ENCODE measurements at regions not wholly inside any gene's neighbourhood (a gene's known extent, or its start where the extent isn't known, plus 50 kb on each side); places are given as distances from the start of the nearest gene placed in this dataset.

- TF ChIP-seq TBL1XR1 (IDR thresholded peaks at IDR 0.05; ENCODE audit: low read depth, low read length) (no peak), PKNOX1 (IDR thresholded peaks at IDR 0.05) (no peak), SMC3 (IDR thresholded peaks at IDR 0.05; ENCODE audit: borderline replicate concordance, low read length) (no peak)
Observed at GRCh38 chr6:19444041-19444440, 393.1 kb upstream of the ID4 start (continued).

GRCh38 chr6:19444481-19444880, 392.7 kb upstream of the ID4 start:
- SMC1A ChIA-PET (ENCODE audit: uncharacterized antibody, unreplicated experiment): no interaction called here
- BruUV-seq (replicated peaks): no TSS peak
- no peak overlapping the region for H2AFZ ChIP-seq (ENCODE audit: control insufficient read depth, low read depth, low read length)
- no peak for TF ChIP-seq SREBF2 (IDR thresholded peaks at IDR 0.05; ENCODE audit: low read length)
- TF ChIP-seq BHLHE40 (IDR thresholded peaks at IDR 0.05; ENCODE audit: borderline replicate concordance in 1 of 2, low read depth in 2 of 2, low read length in 1 of 2): no peak
- no peak for TF ChIP-seq SIN3A (IDR thresholded peaks at IDR 0.05; ENCODE audit: low read depth, low read length)
- TF ChIP-seq SPI1 (IDR thresholded peaks at IDR 0.05; ENCODE audit: borderline replicate concordance, insufficient read depth, low read depth, low read length): no peak
- TF ChIP-seq ATF3 (IDR thresholded peaks at IDR 0.05; ENCODE audit: borderline replicate concordance, extremely low read depth, low read depth, low read length): no peak
- no peak for TF ChIP-seq WRNIP1 (IDR thresholded peaks at IDR 0.05; ENCODE audit: borderline replicate concordance, low read depth, low read length)
- no peak for TF ChIP-seq PAX8 (IDR thresholded peaks at IDR 0.05)
- TF ChIP-seq CREB1 (IDR thresholded peaks at IDR 0.05; ENCODE audit: low read depth): no peak
- no peak for TF ChIP-seq SUPT20H (IDR thresholded peaks at IDR 0.05; ENCODE audit: borderline replicate concordance, control insufficient read depth, low read depth, low read length)
- no peak for TF ChIP-seq GATAD2B (conservative IDR thresholded peaks at IDR 0.05; ENCODE audit: low read depth)
- no peak for TF ChIP-seq NFIC (IDR thresholded peaks at IDR 0.05; ENCODE audit: low read depth, low read length)
- TF ChIP-seq, protein P1, sequence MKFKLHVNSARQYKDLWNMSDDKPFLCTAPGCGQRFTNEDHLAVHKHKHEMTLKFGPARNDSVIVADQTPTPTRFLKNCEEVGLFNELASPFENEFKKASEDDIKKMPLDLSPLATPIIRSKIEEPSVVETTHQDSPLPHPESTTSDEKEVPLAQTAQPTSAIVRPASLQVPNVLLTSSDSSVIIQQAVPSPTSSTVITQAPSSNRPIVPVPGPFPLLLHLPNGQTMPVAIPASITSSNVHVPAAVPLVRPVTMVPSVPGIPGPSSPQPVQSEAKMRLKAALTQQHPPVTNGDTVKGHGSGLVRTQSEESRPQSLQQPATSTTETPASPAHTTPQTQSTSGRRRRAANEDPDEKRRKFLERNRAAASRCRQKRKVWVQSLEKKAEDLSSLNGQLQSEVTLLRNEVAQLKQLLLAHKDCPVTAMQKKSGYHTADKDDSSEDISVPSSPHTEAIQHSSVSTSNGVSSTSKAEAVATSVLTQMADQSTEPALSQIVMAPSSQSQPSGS (IDR thresholded peaks at IDR 0.05; ENCODE audit: low read length): no peak
- TF ChIP-seq RELA (IDR thresholded peaks at IDR 0.05; ENCODE audit: borderline replicate concordance, partially characterized antibody): no peak
- no peak for TF ChIP-seq RUNX3 (IDR thresholded peaks at IDR 0.05; ENCODE audit: low read length)
- TF ChIP-seq CHD2 (IDR thresholded peaks at IDR 0.05; ENCODE audit: borderline replicate concordance, low read depth, low read length): no peak
- no peak for TF ChIP-seq SMARCA5 (IDR thresholded peaks at IDR 0.05)
- TF ChIP-seq, protein P2, sequence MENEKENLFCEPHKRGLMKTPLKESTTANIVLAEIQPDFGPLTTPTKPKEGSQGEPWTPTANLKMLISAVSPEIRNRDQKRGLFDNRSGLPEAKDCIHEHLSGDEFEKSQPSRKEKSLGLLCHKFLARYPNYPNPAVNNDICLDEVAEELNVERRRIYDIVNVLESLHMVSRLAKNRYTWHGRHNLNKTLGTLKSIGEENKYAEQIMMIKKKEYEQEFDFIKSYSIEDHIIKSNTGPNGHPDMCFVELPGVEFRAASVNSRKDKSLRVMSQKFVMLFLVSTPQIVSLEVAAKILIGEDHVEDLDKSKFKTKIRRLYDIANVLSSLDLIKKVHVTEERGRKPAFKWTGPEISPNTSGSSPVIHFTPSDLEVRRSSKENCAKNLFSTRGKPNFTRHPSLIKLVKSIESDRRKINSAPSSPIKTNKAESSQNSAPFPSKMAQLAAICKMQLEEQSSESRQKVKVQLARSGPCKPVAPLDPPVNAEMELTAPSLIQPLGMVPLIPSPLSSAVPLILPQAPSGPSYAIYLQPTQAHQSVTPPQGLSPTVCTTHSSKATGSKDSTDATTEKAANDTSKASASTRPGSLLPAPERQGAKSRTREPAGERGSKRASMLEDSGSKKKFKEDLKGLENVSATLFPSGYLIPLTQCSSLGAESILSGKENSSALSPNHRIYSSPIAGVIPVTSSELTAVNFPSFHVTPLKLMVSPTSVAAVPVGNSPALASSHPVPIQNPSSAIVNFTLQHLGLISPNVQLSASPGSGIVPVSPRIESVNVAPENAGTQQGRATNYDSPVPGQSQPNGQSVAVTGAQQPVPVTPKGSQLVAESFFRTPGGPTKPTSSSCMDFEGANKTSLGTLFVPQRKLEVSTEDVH (IDR thresholded peaks at IDR 0.05; ENCODE audit: low read depth, partially characterized antibody): no peak
- no peak for TF ChIP-seq TCF12 (IDR thresholded peaks at IDR 0.05; ENCODE audit: low read depth, low read length)
- FAIRE-seq (no peak), ATAC-seq (no peak), DNase-seq (ENCODE audit: low read depth, low spot score) (no peak)
- no peaks in the 10 kb centered on the region for H3K27me3 ChIP-seq (replicated peaks in 1 of 2; ENCODE audit: control insufficient read depth in 2 of 2, insufficient read depth in 2 of 2, low read length in 1 of 2)
- H4K20me1 ChIP-seq (ENCODE audit: control insufficient read depth, insufficient read depth): no peaks in the 10 kb centered on the region
- 0% methylated on average over 1 of the region's 1 CpG for WGBS (ENCODE audit: insufficient coverage, insufficient replicate concordance, low lambda C conversion rate, missing lambda C conversion rate)
- no peak overlapping the region for H3K4me3 ChIP-seq
- CTCF ChIA-PET: no interaction called here
- POLR2A ChIA-PET: no interaction called here
- no peak overlapping the region for H3K4me2 ChIP-seq (ENCODE audit: control insufficient read depth, insufficient read depth)
- H3K27ac ChIP-seq (ENCODE audit: control insufficient read depth, insufficient read depth): no peak overlapping the region
- no peak overlapping the region for H3K9ac ChIP-seq (ENCODE audit: control insufficient read depth, insufficient read depth, low read length)
- in situ Hi-C loops (cut with MboI): no loop called here
- H3K9me3 ChIP-seq (replicated peaks; ENCODE audit: control insufficient read depth, insufficient read depth, low read length): no peaks in the 10 kb centered on the region
- intact Hi-C loops (cut with micrococcal nuclease; ENCODE audit: unreplicated experiment): no loop called here
- no peaks in the 10 kb centered on the region for H3K79me2 ChIP-seq (ENCODE audit: control insufficient read depth, insufficient read depth, low read length)
- RAD21 ChIA-PET (ENCODE audit: unreplicated experiment): no interaction called here
- no peaks in the 10 kb centered on the region for H3K4me1 ChIP-seq (ENCODE audit: control insufficient read depth, insufficient read depth, low read length)
- no peaks in the 10 kb centered on the region for H3K36me3 ChIP-seq (ENCODE audit: control insufficient read depth in 2 of 2, insufficient read depth in 2 of 2, low read length in 1 of 2)

Measured in GM12878 (cell line).